Osteocyte (in vitro differentiated cells): ENCODE measurements at regions not wholly inside any gene's neighbourhood (a gene's known extent, or its start where the extent isn't known, plus 50 kb on each side); places are given as distances from the start of the nearest gene placed in this dataset.
A peak's percentile ranks its signal among the peaks of the same experiment; 100 is the strongest.

Experiments used
- DNase-seq: peaks from one replicate; pipeline ENCODE4 v3.0.0; 2021; ENCODE audit warnings: mixed read lengths; ENCODE audit not compliant: unreplicated experiment; ENCODE audit errors: extremely low spot score
- H3K27ac Mint-ChIP-seq: one replicate; pipeline ENCODE4 v1.8.0; 2021; ENCODE audit warnings: mild to moderate bottlenecking, mixed read lengths; ENCODE audit not compliant: unreplicated experiment
- H3K27me3 Mint-ChIP-seq: one replicate; pipeline ENCODE4 v1.8.0; 2021; ENCODE audit warnings: mixed read lengths; ENCODE audit not compliant: unreplicated experiment
- H3K36me3 Mint-ChIP-seq: one replicate; pipeline ENCODE4 v1.8.0; 2021; ENCODE audit warnings: mixed read lengths; ENCODE audit not compliant: unreplicated experiment
- H3K4me1 Mint-ChIP-seq: one replicate; pipeline ENCODE4 v1.8.0; 2021; ENCODE audit warnings: mixed read lengths; ENCODE audit not compliant: unreplicated experiment
- H3K4me3 Mint-ChIP-seq: one replicate; pipeline ENCODE4 v1.8.0; 2021; ENCODE audit warnings: mild to moderate bottlenecking, moderate library complexity, mixed read lengths; ENCODE audit not compliant: unreplicated experiment
- H3K9me3 Mint-ChIP-seq: one replicate; pipeline ENCODE4 v1.8.0; 2021; ENCODE audit warnings: mixed read lengths; ENCODE audit not compliant: unreplicated experiment
- TF ChIP-seq, protein P1 (sequence below): fragments of 200-600 bp; sonication (generic); IDR thresholded peaks from 2 replicates; pipeline ENCODE4 v1.5.0; 2021; ENCODE audit warnings: antibody characterized with exemption, mild to moderate bottlenecking, moderate library complexity

DNA sequence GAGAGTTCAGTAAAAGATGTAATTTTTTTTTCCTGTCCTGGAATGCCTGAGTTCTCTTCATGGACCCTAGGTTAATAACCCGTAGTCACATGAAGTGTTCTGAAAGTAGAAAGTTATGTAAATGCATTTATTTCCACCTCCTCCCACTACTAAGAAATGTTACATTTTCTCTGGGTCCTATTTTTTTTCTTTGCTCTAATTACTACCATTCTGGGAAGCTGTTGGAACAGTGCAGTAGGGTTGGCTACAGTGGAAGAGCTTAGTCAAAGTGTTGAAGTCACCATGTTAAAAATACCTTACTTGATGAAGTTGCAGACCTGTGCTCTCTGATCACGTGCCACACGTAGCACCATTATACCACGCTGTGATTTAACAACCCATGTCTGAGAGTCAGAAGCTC lies 153.8 kb upstream of the TSC22D2 start:
- DNase-seq, result no peak
- no peaks in the 10 kb centered on the region for H3K27me3 Mint-ChIP-seq
- peaks cover 9% of the 10 kb centered on the region for H3K9me3 Mint-ChIP-seq
- H3K36me3 Mint-ChIP-seq, result no peaks in the 10 kb centered on the region
- H3K27ac Mint-ChIP-seq, result peak overlapping the region; percentile 59
- H3K4me3 Mint-ChIP-seq, result no peak overlapping the region
- H3K4me1 Mint-ChIP-seq, result peaks cover 69% of the 10 kb centered on the region
- TF ChIP-seq, protein P1, sequence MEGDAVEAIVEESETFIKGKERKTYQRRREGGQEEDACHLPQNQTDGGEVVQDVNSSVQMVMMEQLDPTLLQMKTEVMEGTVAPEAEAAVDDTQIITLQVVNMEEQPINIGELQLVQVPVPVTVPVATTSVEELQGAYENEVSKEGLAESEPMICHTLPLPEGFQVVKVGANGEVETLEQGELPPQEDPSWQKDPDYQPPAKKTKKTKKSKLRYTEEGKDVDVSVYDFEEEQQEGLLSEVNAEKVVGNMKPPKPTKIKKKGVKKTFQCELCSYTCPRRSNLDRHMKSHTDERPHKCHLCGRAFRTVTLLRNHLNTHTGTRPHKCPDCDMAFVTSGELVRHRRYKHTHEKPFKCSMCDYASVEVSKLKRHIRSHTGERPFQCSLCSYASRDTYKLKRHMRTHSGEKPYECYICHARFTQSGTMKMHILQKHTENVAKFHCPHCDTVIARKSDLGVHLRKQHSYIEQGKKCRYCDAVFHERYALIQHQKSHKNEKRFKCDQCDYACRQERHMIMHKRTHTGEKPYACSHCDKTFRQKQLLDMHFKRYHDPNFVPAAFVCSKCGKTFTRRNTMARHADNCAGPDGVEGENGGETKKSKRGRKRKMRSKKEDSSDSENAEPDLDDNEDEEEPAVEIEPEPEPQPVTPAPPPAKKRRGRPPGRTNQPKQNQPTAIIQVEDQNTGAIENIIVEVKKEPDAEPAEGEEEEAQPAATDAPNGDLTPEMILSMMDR, result no peak

DNA sequence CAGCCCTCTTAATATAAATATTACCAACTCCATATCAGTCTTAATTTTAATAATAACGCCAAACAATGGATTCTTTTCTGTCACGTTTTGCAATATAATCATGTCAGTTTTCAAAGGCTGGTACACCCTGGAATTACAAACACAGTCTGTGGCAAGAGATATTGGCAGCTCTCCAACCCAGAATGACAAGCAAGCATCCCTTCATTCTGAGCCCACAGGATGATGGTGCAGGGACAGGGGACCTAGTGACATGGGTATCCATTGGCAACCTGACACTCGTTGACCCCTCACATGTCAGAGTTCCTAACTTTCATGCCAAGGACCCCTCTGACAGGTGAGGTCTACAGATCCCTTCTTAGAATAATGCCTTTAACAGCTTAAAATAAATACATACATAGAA lies 154.5 kb upstream of the TSC22D2 start:
- H3K27ac Mint-ChIP-seq, result peak overlapping the region; percentile 96
- no peaks in the 10 kb centered on the region for H3K27me3 Mint-ChIP-seq
- H3K4me1 Mint-ChIP-seq, result peaks cover 75% of the 10 kb centered on the region
- DNase-seq, result no peak
- peaks cover 9% of the 10 kb centered on the region for H3K9me3 Mint-ChIP-seq
- H3K4me3 Mint-ChIP-seq, result no peak overlapping the region
- TF ChIP-seq, protein P1, result no peak
- no peaks in the 10 kb centered on the region for H3K36me3 Mint-ChIP-seq

DNA sequence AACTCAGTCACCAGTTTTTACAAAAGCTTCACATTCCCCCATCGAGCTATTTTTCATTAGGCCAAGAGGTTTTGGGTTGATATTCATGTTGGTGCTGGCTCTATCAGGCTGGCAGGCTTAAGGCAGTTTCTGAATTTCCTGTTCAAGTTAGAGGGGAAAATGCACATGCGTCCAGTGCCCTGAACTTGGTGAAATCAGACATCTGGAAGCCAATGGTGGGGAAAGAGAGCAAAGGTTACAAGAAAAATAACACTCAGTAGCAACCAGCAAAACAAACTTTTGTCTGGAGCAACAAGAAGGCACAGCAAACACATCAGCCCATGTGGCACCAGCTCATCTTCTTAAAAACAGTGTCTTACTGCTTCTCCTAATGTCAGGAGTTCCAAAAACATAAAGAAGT lies 155.6 kb upstream of the TSC22D2 start:
- Mint-ChIP-seq H3K27ac (peak overlapping the region; percentile 96), H3K9me3 (peaks cover 9% of the 10 kb centered on the region)
- TF ChIP-seq, protein P1, result no peak

DNA sequence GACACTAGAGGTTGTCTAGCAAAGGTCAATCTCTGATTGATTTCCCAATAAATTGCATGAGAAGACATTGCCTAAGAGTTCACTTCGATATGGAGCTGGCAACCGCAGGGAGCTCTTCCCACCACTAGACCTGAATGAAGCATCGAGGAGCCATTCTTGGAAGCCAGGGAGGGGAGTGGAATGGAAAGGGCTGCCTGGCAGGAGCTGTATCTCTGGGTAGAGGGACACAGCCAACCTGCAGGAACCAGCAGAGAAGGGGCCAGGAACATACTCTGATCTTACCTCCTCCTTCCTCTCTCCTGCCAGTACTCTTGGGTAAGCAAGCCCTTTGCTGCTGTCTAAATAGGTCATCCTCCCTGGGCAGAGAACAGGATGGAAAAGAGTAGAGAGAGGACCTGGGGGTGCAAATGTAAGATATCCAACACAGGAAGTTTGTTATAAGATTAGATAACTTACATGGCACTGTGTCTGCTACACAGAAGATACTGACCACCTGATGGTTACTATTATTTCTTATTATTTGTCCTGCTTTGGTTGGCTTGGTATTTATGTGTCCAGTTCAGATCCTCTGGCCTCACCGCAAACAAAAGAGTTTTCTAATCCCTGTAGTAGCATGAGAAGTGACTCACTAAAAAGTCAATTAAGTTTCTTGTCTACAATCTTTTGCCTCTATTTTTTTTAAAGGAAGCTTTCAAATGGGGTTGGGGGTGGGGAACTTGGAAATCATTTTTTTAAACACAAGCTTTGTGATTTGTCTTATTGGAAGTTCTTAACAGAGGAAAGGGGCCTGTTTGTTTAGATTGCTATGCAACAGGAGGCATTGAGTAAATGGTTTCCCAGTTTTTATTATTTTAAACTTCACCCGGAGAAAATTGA lies 156.7 kb upstream of the TSC22D2 start:
- peaks cover 81% of the 10 kb centered on the region for H3K4me1 Mint-ChIP-seq
- TF ChIP-seq, protein P1, result no peak
- peaks cover 5% of the 10 kb centered on the region for H3K9me3 Mint-ChIP-seq
- no peak for DNase-seq
- H3K4me3 Mint-ChIP-seq, result no peak overlapping the region
- no peaks in the 10 kb centered on the region for H3K27me3 Mint-ChIP-seq
- H3K36me3 Mint-ChIP-seq, result no peaks in the 10 kb centered on the region
- peak overlapping the region; percentile 96 for H3K27ac Mint-ChIP-seq

More for the DNA sequence above, 155.6 kb upstream of the TSC22D2 start:
- Mint-ChIP-seq H3K4me1 (peaks cover 84% of the 10 kb centered on the region), H3K4me3 (peak overlapping the region; percentile 33), H3K27me3 (no peaks in the 10 kb centered on the region), H3K36me3 (no peaks in the 10 kb centered on the region)
- DNase-seq, result no peak

DNA sequence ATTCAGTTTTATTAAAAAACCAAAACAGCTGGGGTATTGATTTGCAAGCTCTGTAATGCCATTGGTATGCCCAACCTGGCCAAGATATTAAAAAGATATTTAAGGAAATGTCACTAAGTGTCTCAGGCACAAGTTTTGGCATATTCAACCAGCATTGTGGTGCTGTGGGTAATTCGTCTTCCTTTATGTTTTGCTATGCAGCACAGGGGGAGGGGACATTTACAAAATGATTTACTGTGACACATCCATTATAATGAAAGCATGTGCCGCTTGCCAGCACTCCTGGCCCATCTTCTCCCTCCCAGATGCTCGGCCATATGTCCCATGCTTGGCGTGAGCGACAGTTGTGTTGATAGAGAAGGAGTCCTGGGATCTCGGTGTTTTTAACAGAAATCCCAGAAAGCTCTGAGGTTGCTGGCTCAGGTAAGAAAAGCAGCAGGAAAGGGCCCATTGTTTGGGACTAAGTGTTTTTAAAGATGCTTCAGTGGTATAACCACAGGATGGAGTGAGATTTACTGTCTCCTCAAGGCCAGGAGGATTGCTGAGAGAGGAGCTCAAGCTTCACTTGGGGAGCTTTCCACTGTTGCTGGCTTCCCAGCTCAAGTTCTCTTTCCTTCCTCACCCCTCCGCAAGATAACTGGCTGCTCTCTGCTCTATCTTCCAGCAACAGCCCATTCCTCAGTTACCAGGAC lies 158.2 kb upstream of the TSC22D2 start:
- Mint-ChIP-seq H3K27ac (peak overlapping the region; percentile 96), H3K9me3 (no peaks in the 10 kb centered on the region), H3K4me3 (no peak overlapping the region), H3K36me3 (no peaks in the 10 kb centered on the region), H3K27me3 (no peaks in the 10 kb centered on the region), H3K4me1 (peaks cover 73% of the 10 kb centered on the region)
- TF ChIP-seq, protein P1, result no peak
- no peak for DNase-seq
